ENCODE measurements at regions not wholly inside any gene's neighbourhood (a gene's known extent, or its start where the extent isn't known, plus 50 kb on each side); places are given as distances from the start of the nearest gene placed in this dataset.

DNA sequence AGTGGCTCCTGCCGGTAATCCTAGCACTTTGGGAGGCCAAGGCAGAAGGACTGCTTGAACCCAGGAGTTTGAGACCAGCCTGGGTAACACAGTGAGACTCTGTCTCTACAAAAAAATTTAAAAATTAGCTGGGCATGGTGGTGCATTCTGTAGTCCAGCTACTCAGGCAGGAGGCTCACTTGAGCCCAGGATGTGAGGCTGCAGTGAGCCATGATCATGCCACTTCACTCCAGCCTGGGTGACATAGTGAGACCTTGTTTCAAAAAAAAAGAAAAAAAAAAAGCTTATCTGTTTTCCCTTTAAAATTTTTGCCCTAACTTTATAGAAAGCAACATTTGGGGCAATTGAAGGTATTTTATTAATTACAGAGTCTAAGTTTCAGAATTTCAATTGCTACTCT is 486.0 kb downstream of the BCAT1 start:
- TF ChIP-seq CTCF (IDR thresholded peaks at IDR 0.05), result no peak
- no peak for TF ChIP-seq FOXJ3 (CRISPR knock-in tag; IDR thresholded peaks at IDR 0.05; ENCODE audit: borderline replicate concordance)
- no peak for TF ChIP-seq TCF7 (CRISPR knock-in tag; IDR thresholded peaks at IDR 0.05; ENCODE audit: low read depth)
- TF ChIP-seq, protein P1, sequence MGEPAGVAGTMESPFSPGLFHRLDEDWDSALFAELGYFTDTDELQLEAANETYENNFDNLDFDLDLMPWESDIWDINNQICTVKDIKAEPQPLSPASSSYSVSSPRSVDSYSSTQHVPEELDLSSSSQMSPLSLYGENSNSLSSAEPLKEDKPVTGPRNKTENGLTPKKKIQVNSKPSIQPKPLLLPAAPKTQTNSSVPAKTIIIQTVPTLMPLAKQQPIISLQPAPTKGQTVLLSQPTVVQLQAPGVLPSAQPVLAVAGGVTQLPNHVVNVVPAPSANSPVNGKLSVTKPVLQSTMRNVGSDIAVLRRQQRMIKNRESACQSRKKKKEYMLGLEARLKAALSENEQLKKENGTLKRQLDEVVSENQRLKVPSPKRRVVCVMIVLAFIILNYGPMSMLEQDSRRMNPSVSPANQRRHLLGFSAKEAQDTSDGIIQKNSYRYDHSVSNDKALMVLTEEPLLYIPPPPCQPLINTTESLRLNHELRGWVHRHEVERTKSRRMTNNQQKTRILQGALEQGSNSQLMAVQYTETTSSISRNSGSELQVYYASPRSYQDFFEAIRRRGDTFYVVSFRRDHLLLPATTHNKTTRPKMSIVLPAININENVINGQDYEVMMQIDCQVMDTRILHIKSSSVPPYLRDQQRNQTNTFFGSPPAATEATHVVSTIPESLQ (CRISPR knock-in tag; IDR thresholded peaks at IDR 0.05), result no peak
- TF ChIP-seq ZNF423 (CRISPR knock-in tag; IDR thresholded peaks at IDR 0.05), result no peak
- no peak for TF ChIP-seq ZBTB43 (CRISPR knock-in tag; IDR thresholded peaks at IDR 0.05)
- no peak for TF ChIP-seq JUN (CRISPR knock-in tag; IDR thresholded peaks at IDR 0.05)
- TF ChIP-seq, protein P2, sequence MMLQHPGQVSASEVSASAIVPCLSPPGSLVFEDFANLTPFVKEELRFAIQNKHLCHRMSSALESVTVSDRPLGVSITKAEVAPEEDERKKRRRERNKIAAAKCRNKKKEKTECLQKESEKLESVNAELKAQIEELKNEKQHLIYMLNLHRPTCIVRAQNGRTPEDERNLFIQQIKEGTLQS (CRISPR knock-in tag; conservative IDR thresholded peaks at IDR 0.05), result no peak
- no peak for TF ChIP-seq ZNF232 (CRISPR knock-in tag; IDR thresholded peaks at IDR 0.05)
- no peak for TF ChIP-seq ELF4 (CRISPR knock-in tag; IDR thresholded peaks at IDR 0.05; ENCODE audit: low read depth)
- no peak for TF ChIP-seq ETV6 (CRISPR knock-in tag; IDR thresholded peaks at IDR 0.05)

Measured in WTC11 (cell line).